ENCODE measurements at regions not wholly inside any gene's neighbourhood (a gene's known extent, or its start where the extent isn't known, plus 50 kb on each side); places are given as distances from the start of the nearest gene placed in this dataset.

DNA sequence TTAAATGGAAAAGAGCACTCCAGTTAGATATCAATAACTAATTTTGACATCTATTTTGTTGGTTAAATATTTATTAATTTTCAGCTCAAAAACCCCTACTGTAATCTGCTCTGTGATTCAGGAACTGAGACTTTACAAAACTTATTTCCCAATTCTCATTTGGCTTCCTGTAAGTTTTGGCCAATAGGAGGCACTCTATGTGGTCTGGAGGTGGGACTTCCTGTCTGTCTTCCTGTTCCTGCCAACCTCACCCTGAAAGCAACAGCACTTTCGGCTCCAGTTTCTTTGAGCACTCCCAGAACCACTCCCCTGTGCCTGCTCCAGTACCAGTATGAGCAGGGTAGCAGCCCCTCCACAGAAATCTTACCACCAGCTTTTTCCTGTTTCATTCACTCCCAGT is 1027.0 kb downstream of the VRK1 start:
- Histone ChIP-seq H4K91ac (ENCODE audit: insufficient read depth, low read depth, low read length) (no peak overlapping the region), H3K4me1 (ENCODE audit: control insufficient read depth, insufficient read depth, low read length) (no peaks in the 10 kb centered on the region), H3K79me1 (ENCODE audit: low read depth in 1 of 2, low read length in 2 of 2) (no peaks in the 10 kb centered on the region), H3K56ac (ENCODE audit: extremely low read depth, insufficient read depth, low read length) (no peak overlapping the region), H3K9ac (ENCODE audit: low read depth, low read length) (no peak overlapping the region), H4K20me1 (ENCODE audit: insufficient read depth, low read length) (no peaks in the 10 kb centered on the region), H2BK15ac (ENCODE audit: low read depth, low read length) (no peak overlapping the region), H2BK5ac (ENCODE audit: low read depth, low read length, poor library complexity, severe bottlenecking) (no peak overlapping the region), H3K9me1 (ENCODE audit: insufficient read depth, low read length) (no peaks in the 10 kb centered on the region), H3K14ac (replicated peaks; ENCODE audit: low read depth, low read length) (no peak overlapping the region), H3K4me2 (ENCODE audit: low read depth, low read length) (no peak overlapping the region), H3K36me3 (ENCODE audit: control insufficient read depth, insufficient read depth, low read length) (no peaks in the 10 kb centered on the region), H3K18ac (ENCODE audit: low read depth, low read length) (no peak overlapping the region), H3K23ac (ENCODE audit: low read depth, low read length) (no peak overlapping the region), H3K27me3 (ENCODE audit: control insufficient read depth, insufficient read depth, low read length) (no peaks in the 10 kb centered on the region), H3K27ac (ENCODE audit: insufficient read depth, low read length) (no peak overlapping the region), H2AK9ac (replicated peaks; ENCODE audit: low read depth, low read length, poor library complexity) (no peak overlapping the region), H2BK20ac (ENCODE audit: low read depth, low read length) (no peak overlapping the region), H2AK5ac (ENCODE audit: low read depth, low read length) (no peak overlapping the region), H2AFZ (replicated peaks; ENCODE audit: low read length, poor library complexity) (no peak overlapping the region), H3K4me3 (ENCODE audit: insufficient read depth, low read depth, low read length) (no peak overlapping the region), H4K8ac (ENCODE audit: low read depth in 2 of 2, low read length in 2 of 2) (no peak overlapping the region), H3K9me3 (ENCODE audit: control insufficient read depth, insufficient read depth, low read length) (peaks cover 14% of the 10 kb centered on the region), H2BK120ac (ENCODE audit: low read depth, low read length) (no peak overlapping the region), H3K4ac (ENCODE audit: low read depth, low read length) (no peak overlapping the region), H4K5ac (ENCODE audit: low read depth, low read length) (no peak overlapping the region)
- in situ Hi-C loops (cut with MboI; ENCODE audit: low sequenced_read_pairs) (no loop called here), dilution Hi-C loops (cut with HindIII; ENCODE audit: low sequenced_read_pairs, unreplicated experiment) (no loop called here), intact Hi-C loops (cut with micrococcal nuclease) (no loop called here)
- ChIA-PET CTCF (no interaction called here), POLR2A (ENCODE audit: unreplicated experiment) (no interaction called here)
- no peak for TF ChIP-seq MAZ (IDR thresholded peaks at IDR 0.05; ENCODE audit: borderline replicate concordance, low read depth, low read length)
- TF ChIP-seq RCOR1 (IDR thresholded peaks at IDR 0.05; ENCODE audit: insufficient replicate concordance, low read length) = no peak
- TF ChIP-seq POLR2A (IDR thresholded peaks at IDR 0.05; ENCODE audit: low read depth, low read length) = no peak
- TF ChIP-seq MAFK (IDR thresholded peaks at IDR 0.05; ENCODE audit: low read depth, low read length) = no peak
- TF ChIP-seq SMC3 (IDR thresholded peaks at IDR 0.05; ENCODE audit: low read depth, low read length) = no peak
- no peak for TF ChIP-seq MXI1 (IDR thresholded peaks at IDR 0.05; ENCODE audit: borderline replicate concordance, low read depth, low read length)
- TF ChIP-seq, protein P1, sequence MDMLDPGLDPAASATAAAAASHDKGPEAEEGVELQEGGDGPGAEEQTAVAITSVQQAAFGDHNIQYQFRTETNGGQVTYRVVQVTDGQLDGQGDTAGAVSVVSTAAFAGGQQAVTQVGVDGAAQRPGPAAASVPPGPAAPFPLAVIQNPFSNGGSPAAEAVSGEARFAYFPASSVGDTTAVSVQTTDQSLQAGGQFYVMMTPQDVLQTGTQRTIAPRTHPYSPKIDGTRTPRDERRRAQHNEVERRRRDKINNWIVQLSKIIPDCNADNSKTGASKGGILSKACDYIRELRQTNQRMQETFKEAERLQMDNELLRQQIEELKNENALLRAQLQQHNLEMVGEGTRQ (IDR thresholded peaks at IDR 0.05; ENCODE audit: low read depth, low read length) = no peak
- TF ChIP-seq RAD21 (IDR thresholded peaks at IDR 0.05; ENCODE audit: low read length) = no peak
- TF ChIP-seq CEBPB (IDR thresholded peaks at IDR 0.05; ENCODE audit: low read depth, low read length) = no peak
- TF ChIP-seq NFE2L2 (IDR thresholded peaks at IDR 0.05; ENCODE audit: low read depth, low read length) = no peak
- TF ChIP-seq BHLHE40 (IDR thresholded peaks at IDR 0.05; ENCODE audit: low read depth, low read length) = no peak
- TF ChIP-seq, protein P2, sequence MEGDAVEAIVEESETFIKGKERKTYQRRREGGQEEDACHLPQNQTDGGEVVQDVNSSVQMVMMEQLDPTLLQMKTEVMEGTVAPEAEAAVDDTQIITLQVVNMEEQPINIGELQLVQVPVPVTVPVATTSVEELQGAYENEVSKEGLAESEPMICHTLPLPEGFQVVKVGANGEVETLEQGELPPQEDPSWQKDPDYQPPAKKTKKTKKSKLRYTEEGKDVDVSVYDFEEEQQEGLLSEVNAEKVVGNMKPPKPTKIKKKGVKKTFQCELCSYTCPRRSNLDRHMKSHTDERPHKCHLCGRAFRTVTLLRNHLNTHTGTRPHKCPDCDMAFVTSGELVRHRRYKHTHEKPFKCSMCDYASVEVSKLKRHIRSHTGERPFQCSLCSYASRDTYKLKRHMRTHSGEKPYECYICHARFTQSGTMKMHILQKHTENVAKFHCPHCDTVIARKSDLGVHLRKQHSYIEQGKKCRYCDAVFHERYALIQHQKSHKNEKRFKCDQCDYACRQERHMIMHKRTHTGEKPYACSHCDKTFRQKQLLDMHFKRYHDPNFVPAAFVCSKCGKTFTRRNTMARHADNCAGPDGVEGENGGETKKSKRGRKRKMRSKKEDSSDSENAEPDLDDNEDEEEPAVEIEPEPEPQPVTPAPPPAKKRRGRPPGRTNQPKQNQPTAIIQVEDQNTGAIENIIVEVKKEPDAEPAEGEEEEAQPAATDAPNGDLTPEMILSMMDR (conservative IDR thresholded peaks at IDR 0.05; ENCODE audit: low read depth, low read length) = no peak
- no peak for TF ChIP-seq RFX5 (IDR thresholded peaks at IDR 0.05; ENCODE audit: low read depth, low read length)
- no peak for TF ChIP-seq CHD1 (IDR thresholded peaks at IDR 0.05; ENCODE audit: low read depth, low read length)
- no peak for TF ChIP-seq FOS (IDR thresholded peaks at IDR 0.05; ENCODE audit: low read depth, low read length)
- TF ChIP-seq, protein P3, sequence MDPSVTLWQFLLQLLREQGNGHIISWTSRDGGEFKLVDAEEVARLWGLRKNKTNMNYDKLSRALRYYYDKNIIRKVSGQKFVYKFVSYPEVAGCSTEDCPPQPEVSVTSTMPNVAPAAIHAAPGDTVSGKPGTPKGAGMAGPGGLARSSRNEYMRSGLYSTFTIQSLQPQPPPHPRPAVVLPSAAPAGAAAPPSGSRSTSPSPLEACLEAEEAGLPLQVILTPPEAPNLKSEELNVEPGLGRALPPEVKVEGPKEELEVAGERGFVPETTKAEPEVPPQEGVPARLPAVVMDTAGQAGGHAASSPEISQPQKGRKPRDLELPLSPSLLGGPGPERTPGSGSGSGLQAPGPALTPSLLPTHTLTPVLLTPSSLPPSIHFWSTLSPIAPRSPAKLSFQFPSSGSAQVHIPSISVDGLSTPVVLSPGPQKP (IDR thresholded peaks at IDR 0.05; ENCODE audit: borderline replicate concordance, low read depth, low read length) = no peak
- ATAC-seq (ENCODE audit: low read depth) (no peak), DNase-seq (no peak)
- no CpG with 5 or more reads among the region's 1 CpG for WGBS, 2 experiments (ENCODE audit: extremely low coverage in 2 of 2, insufficient read length in 1 of 2)
- no TSS peak for BruUV-seq (replicated peaks)

Measured in IMR-90 (cell line).